Kidney tubule cell (primary cell): ENCODE measurements at regions not wholly inside any gene's neighbourhood (a gene's known extent, or its start where the extent isn't known, plus 50 kb on each side); places are given as distances from the start of the nearest gene placed in this dataset.
"Not testable (repeated sequence)": the region's sequence is repeated elsewhere in the genome, so short reads cannot be mapped to it uniquely, and the experiment has no call there.

Experiments
- DNase-seq: peaks from one replicate; pipeline ENCODE4 v3.0.0-alpha.2; 2018; ENCODE audit warnings: low spot score

DNA sequence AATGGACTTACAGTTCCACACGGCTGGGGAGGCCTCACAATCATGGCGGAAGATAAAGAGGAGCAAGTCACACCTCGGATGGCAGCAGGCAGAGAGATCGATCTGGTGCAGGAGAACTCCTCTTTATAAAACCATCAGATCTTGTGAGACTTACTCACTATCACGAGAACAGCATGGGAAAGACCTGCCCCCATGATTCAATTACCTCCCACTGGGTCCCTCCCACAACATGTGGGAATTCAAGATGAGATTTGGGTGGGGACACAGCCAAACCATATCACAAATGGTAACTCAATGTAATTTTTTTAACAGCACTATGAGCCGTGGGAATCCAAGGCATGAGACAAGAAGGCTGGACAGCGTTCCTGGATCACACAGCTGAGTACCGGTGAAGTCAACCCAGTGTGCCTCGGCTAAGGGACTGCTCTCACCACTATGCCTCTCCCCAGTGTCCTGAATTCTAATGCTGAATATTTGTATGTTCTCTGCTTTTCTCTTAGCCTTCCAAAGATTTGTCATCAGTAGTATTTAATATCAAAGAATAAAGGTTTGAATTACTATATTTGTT lies 84.3 kb downstream of the IRS2 start:
- not testable (repeated sequence) for DNase-seq

DNA sequence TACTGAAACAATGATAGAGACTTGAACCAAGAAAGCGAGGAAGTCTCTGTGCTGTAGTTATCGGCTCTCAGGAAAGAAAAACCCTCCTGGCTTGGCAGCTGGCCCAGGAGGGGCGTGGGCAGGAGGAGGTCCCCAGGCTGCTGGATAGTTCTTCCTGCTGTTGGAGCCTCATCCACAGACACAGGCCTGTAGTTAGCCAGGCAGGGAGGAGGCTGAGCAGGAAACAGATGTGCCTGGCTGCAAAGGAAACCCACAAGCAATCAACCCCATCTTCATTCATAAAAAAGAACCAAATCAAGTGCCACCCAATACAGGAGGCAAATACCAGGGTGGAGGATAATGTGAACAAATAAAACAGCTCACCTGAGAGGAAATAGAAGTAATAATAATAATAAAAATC lies 86.2 kb downstream of the IRS2 start:
- peak; percentile 81 for DNase-seq

DNA sequence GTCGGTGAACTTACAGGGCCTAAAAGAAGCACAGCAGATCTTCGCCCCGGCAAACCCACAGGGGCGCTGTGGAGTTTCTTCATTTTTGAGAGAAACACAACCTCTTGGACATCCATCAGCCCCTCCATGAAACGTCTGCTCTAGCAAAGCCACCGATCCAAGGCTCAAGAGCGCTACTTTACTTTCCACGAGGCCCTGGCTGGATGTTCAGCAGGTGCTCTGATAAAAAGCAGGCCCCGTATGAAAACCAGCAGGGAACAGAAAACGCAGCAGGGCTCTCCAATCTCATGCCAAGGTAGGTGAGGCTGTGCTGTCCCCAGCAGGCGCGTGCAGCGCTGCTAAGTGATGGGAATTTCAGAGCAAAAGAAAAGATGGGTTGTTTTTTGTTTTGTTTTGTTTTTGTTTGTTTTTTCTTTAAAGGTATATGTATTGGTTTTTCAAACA lies 86.7 kb downstream of the IRS2 start:
- no peak for DNase-seq

DNA sequence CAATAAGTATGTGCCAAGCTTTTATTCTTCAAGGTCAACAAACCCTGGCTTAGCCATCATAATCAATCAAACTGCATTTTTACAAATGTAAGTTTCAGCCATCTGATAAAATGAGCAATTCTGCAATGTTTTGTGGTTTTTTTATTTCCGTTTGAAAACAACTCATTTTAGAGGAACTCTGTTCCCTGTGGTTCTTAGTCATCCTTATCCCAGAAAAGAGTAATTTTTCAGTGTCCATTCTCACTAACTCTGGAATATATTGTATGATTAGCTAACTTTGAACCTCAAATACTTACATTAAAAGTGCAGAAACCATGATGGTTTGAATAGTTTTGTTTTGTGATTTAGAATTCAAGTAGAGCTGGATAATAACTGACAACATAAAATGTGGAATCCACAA lies 87.6 kb downstream of the IRS2 start:
- no peak for DNase-seq

DNA sequence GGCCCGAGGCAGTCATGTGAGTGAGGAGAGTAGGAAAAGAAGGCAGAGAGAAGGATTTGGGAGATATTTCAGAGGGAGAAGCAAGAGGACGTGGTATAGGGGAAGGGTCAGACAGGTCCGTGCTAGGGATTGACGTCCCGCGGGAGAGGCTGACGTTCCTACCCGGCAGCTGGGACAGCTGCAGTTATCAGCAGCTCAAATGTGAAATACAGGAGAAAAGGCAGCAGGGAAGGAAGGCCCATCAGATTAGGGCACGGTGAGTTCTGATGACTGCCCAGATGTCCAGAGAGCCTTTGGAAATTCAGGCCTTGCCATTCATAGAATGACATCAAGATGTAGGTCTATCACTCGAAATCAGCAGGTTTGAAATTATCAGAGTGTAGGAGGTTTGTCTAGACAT lies 88.4 kb downstream of the IRS2 start:
- DNase-seq: no peak

DNA sequence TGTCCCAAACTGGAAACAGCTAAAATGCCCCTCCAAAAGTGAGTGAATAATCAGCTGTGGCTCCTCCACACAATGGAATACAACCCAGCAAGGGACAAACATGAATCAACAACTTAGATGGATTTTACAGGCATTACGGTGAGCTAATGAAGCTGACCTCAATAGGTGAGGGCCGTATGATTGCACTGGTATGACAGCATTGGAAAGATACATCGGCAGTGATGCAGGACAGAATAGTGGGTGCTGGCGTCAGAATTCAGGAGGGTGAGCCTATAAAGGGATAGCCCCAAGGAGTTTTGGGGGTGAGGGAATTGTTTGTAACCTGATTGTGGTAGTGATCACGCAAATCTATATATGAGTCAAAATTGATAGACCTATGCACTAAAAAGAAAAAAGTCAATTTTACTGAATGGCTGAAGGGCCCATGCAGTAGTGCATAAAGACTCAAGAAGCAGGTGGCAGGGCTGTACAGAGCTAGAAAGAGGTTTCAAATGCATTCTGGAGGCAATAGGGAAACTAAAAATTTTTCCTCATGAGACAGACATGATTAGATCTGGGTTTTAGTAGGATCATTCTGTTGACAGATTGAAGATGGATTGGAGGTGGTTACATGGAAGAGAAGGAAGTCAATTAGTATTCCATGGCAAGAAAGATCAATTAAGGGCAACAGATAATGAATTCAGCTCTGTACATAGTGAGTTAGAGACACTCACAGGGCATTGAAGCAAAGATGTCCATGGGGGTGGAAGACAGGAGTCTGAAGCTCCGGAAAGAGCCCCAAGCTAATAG lies 90.8 kb downstream of the IRS2 start:
- no peak for DNase-seq

DNA sequence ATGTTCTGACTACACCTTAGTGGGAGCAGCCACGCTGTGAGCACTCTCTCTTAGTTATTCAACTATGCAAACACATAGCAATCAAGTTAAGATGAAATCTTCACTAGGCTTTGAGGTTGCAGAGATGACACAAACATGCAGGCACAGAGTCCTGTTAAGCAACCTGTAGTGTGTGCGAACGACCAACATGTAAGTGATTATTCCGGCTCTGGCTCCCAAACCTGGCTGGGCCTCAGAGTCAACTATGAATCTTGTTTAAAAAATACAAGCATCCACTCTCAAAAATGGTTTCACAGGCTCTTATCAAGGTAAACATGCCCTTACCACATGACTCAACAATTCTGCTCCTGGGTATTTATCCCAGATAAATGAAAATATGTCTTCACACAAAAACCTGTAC lies 91.4 kb downstream of the IRS2 start:
- DNase-seq: no peak

DNA sequence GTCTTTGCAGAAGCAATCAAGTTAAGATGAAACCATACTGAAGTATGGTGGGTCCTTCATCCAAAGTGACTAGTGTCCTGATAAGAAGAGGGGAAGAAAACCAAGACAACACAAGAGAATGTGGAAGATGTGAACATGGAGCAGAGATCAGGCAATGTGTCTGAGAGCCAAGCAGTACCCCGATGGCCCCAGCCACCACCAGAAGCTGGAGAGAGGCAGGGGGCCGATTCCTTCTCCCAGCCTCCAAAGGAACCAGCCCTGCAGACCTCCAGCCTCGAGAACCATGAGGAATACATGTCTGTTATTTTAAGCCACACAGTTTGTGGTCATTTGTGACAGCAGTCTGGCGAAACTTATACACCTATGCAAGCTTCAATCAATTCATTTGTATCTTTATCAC lies 93.2 kb downstream of the IRS2 start:
- no peak for DNase-seq

DNA sequence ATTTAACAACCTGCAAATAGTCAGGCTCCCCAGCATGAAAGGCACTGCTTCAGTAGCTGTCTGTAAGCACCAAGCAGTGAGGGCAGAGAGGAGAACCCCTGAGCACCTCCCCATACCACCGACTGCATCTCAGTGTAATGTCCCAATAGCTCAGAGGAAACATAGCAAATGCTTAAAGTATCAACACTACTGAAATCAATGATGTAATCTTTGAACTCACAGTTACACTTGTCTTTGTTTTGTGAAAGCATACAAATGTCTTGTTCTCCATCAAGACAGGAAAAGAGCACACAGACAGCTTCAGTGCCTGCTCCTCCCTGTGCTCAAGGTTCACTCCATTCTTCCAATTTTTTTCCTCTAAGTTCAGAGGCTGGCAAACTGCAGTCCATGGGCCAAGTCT lies 94.7 kb downstream of the IRS2 start:
- DNase-seq: no peak

DNA sequence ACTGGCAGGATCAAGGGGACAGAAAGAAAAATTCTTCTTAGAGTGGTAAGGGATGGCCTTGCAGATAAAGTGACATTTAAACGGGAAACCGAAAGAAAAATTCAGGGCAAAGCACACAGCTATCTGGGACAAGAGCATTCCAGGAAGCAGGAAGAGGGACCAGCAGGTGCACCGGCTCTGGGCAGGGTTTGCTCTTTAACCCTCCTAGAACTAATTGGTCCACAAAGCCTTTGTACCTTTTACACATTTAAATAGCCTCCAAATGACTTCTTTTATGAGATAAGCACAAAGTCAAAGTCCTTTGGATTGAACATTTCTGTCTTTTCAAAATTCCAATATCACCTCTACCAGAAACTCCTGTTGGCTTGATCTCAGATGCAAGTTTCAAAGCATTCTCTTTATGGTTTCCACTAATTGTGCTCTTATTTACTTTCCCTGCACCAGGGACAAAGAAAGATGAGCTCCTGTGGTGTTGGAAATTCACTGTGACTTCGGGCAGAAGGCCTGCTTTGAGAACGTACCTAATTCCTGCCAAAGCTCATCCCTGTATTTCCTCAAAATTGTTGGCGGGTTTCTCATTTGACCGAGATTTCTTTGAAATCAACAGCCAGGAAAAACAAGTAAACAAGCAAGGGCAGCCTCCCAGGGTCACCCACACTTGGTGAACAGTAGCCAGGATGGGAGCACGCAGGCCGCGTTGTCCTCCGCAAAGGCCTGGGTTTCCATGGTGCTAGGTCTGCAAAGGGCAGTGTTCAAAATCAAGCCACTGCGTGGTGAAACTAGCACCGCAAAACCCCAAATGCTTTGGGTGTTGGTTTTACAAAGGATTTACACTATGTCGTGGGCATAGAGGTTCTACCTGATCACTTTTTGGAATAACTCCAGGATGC lies 98.6 kb downstream of the IRS2 start:
- DNase-seq: no peak

DNA sequence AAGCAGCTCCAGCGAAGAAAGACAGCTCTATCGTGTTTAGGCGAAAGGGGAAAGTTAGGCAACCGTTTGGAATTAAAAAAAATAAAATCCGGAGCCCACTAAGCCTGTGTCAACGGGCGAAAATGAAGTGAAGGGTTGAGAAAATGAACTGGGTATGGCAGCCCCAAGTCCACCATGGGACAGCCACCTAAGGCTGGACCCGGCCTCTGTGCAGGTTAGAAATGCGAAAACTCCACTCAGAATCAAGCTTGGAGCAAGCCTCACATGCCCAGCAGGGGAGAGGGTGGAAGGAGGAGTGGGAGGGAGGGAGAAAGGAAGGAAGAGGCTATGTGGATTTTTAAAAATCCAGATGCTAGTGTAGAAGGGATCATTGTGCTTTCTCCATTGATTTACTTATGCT lies 101.2 kb downstream of the IRS2 start:
- DNase-seq: no peak

DNA sequence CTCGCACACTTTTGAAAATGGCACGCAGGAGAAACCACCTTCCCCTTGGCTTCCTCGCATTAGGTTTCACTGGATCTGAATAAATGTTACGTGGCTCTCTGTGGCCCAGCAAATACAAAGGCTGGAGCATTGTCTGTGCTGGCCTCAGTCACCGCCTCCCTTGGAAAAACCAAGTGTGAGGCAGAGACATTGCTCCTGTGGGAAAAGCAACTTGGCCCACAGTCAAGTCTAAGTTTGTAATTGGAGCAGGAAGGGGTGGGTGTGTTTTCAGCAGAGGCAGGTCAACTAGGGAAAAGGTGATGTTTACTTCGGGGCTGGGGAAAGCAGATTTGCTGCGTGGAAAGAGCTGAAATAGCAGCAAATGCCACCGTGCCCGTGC lies 101.6 kb downstream of the IRS2 start:
- peak; percentile 54 for DNase-seq

DNA sequence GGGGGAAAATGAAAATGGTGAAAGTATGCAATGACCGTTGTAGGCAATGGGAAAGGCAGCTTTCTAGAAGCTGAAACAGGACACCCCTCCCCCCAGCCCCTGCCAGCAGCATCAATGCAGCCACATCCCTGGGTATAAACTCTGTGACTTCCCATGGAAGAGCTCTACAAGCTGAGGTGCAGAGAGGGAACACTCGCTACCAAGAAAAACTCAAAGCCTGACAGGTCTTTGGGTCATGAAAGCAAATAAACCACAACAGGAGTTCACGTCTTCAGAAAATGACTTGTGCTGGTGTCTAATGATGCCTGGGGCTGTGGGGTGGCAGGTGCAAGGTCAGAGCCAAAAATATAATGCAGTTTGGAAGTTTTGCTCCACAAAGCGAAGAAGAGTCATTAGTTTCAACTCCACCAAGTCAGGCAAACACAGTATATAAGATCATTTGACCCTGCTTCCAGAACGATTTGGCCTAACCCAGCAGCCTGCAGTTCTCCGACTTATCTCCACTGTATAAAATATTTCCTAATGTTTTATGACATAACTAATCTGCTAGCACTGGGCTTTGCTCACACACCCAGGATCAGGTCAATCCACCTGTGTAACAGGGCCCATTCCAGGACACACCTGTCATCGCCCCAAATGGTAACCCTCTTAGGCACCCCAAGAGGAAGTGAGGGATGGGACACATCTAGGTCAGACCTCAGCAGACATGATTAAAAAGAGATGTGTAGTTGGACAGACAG lies 102.1 kb downstream of the IRS2 start:
- no peak for DNase-seq

DNA sequence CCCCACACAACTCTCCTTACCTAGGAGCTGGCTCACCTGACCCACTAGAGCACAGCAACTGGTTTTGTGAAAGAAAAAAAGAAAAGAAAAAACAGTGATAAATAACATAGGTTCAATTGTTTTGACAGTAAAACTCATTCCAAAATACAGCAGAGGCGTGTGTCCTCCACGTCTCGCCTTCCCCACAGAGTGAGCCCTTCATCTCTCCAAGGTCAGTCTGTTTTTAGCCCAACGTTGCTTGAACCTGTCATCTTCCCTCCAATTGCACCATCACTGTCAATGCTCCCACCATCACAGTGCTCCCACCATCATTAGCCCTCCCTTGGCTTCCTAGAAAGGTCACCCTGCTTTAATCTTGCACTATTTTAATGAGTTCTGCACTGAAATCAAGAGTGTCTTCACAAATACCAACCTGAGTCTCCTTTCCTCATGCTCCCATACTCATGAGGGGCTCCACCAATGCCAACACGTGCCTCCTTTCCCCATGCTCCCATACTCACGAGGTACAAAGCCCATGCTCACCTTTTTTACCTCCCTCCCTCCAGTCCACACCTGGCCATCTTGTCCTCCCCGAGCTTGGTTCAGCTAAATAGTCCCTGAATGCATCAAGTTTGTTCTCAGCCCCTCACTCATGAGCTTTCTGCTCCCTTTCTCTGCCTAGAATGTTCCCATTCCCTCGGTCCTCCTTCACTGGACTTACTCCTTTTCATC lies 103.7 kb downstream of the IRS2 start:
- no peak for DNase-seq

DNA sequence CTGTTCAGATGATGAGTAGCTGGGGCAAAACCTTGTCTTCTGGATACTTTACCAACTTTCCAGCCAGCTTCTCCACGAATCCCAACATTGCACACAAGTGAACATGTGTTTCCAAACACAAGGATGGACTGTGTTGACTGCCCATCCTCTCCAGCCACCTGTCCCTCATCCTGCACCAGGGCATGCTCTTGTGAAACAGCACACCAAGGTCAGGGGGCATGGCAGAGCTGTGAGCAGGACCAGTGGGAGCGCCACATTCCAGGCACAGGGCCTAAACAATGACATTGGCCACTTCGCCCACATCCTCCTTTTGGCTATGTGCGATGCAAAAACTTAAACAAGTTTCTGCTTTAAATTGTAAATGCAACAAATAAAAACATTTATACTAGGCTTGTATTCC lies 105.5 kb downstream of the IRS2 start:
- DNase-seq: no peak

DNA sequence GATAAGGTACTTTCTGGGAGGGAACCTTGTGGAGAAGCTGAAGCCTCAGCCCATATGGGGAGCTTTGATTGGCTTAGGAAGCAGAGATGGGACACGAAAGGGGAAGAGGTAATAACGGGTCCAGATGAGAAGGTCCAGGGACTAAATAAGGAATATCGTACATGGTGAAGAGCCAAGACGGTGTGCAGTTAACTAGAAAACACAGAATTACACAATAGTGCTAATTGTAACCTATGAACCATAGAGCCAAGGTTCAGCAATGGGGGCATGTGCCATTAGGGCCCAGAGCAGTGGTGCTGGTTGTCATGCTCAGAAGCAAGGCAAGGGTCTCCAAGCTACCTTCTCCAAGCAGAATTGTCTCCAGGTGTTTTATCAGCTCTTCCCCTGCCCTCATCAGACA lies 106.1 kb downstream of the IRS2 start:
- no peak for DNase-seq

DNA sequence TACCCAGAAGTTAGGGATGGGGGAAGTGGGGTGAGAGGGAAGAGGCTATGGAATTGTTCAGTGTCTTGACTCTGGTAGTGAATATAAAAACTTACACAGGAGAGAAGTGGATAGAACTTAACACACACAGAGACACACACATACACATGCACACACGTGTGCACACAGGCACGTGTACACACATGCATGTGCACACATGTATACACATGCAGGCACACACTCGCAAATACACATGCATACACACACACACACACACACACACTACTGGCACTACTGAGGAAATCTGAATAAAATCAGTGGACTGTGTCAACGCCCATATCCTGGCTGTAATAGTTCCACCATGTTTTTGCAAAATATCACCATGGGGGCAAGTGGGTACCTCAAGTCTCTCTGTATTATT lies 107.9 kb downstream of the IRS2 start:
- DNase-seq: no peak

DNA sequence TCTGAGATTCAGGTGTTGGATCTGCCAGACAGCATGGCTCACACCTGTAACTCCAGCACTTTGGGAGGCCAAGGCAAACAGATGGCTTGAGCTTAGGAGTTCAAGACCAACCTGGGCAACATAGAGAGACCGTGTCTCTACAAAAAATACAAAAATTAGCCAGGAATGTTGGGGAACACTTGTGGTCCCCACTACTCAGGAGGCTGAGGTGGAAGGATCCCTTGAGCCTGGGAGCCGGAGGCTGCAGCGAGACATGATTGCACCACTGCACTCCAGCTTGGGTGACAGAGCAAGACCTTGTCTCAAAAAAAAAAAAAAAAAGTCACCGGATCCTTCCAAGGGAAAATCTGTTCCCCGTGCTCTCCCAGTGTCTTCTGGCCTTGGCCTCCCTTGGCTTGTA lies 109.2 kb downstream of the IRS2 start:
- DNase-seq: no peak

DNA sequence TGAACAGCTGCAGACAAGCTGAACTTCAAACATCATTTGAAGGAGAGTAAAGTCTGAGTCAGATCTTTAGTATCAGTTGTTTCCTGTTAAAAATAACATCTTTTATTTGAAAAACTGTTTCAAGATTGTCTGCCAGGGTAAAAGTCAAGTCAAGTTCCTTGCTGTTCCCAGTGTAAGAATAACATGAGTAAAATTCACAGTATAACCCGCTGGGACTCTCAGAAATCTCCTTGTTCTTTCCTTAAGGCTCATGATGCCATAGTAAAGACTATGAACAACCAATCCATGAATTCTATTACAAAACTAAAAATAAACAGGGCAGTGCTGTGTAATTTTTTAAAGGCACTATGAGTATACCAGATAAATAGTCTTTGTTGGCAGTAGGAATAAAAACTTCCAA lies 112.9 kb downstream of the IRS2 start:
- no peak for DNase-seq

DNA sequence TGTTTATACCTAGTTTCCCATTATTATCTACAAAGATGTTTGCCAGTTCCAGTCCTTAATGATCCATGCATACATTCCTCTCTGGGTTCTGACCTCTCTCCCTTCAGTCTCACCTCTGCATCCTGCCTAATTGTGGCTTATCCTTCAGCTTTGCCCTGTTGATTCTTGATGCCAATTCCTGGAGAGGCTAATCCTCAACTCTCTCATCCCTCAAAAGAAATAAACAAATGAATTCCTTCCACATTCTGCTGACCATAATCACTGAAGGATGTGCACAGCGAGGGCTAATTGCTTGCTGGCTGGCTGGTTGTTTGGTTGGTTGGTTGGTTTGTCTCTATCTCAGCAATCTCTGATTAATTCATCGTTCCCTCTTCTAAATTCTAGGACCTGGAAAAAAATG lies 113.8 kb downstream of the IRS2 start:
- no peak for DNase-seq

DNA sequence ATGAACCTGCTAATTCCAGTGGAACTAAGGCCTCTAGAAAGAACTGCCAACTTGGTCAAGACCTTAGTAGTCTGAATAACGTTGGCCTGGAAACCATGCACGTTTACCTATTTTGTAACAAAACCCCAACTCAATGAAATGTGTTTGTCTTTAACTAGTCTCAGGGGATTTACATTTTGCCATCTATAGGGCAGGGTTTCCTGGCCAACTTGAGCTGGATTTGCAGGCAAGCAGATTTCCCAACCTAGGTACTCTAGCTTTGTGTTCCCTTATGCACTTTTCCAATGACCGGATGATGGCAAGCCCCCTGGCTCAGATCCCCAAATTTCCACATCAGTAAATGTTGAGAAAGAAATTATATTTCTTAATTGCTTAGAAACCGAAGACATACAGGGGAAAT lies 114.5 kb downstream of the IRS2 start:
- DNase-seq: no peak

DNA sequence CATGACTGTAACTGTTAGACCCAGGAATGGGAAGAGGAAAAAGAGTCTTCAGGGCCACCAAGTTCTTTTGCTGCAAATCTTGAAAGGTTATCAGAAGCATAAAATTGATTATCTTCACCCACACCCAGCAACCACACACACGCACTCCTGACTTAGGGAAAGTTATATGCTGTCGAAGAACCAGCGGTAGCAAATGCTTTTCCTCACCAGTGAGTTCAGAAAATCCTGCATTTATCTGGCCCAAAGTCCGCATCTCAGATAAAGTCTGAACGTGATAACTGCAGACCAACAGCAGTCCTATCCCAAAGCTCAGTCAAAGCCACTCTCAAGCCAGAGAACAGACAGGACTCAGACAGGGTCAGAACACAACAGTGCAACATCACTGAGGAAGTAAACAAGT lies 115.6 kb downstream of the IRS2 start:
- DNase-seq: no peak
